Parathyroid adenoma (tissue), 2 donors: ENCODE measurements at regions not wholly inside any gene's neighbourhood (a gene's known extent, or its start where the extent isn't known, plus 50 kb on each side); places are given as distances from the start of the nearest gene placed in this dataset.

Source experiments
- H2AFZ ChIP-seq: fragments of 300-600 bp; sonication (generic); one replicate; pipeline ENCODE4 v1.7.0; 2017; ENCODE audit warnings: antibody characterized with exemption, mild to moderate bottlenecking
- H3K27ac ChIP-seq: fragments of 300-600 bp; sonication (generic); one replicate; pipeline ENCODE4 v1.7.0; 2017
- H3K27me3 ChIP-seq: fragments of 300-600 bp; sonication (generic); one replicate; pipeline ENCODE4 v1.7.0; 2017; ENCODE audit warnings: low read length; ENCODE audit not compliant: control insufficient read depth, insufficient read depth
- H3K36me3 ChIP-seq: fragments of 300-600 bp; sonication (generic); one replicate; pipeline ENCODE4 v1.7.0; 2017; ENCODE audit warnings: low read length; ENCODE audit not compliant: control insufficient read depth, insufficient read depth
- H3K4me1 ChIP-seq: fragments of 300-600 bp; sonication (generic); one replicate; pipeline ENCODE4 v1.7.0; 2017; ENCODE audit warnings: control low read depth
- H3K4me2 ChIP-seq: fragments of 300-600 bp; sonication (generic); one replicate; pipeline ENCODE4 v1.7.0; 2017; ENCODE audit warnings: low read length
- H3K4me3 ChIP-seq: fragments of 300-600 bp; sonication (generic); one replicate; pipeline ENCODE4 v1.7.0; 2017; ENCODE audit warnings: low read depth, low read length
- H3K79me2 ChIP-seq: fragments of 300-600 bp; sonication (generic); one replicate; pipeline ENCODE4 v1.7.0; 2017; ENCODE audit warnings: control low read depth
- H3K9ac ChIP-seq: fragments of 300-600 bp; sonication (generic); one replicate; pipeline ENCODE4 v1.7.0; 2017; ENCODE audit warnings: mild to moderate bottlenecking
- H3K9me3 ChIP-seq: fragments of 300-600 bp; sonication (generic); one replicate; pipeline ENCODE4 v1.7.0; 2017; ENCODE audit warnings: low read length; ENCODE audit not compliant: control insufficient read depth
- CTCF ChIP-seq: fragments of 300-600 bp; sonication (generic); IDR thresholded peaks from one replicate; pipeline ENCODE4 v1.7.0; 2017; ENCODE audit warnings: antibody characterized with exemption, mild to moderate bottlenecking
- donor health status: primary hyperparathyroidism.

- Histone ChIP-seq H3K9ac (no peak overlapping the region), H3K36me3 (no peaks in the 10 kb centered on the region), H2AFZ (no peak overlapping the region), H3K4me3 (no peak overlapping the region), H3K4me2 (no peak overlapping the region), H3K9me3 (no peaks in the 10 kb centered on the region), H3K27ac (no peak overlapping the region), H3K27me3 (no peaks in the 10 kb centered on the region), H3K79me2 (no peaks in the 10 kb centered on the region), H3K4me1 (no peaks in the 10 kb centered on the region)
- TF ChIP-seq CTCF, result no peak
Measured at GRCh38 chr11:128152796-128153696, 434.3 kb downstream of the ETS1 start.

- Histone ChIP-seq H3K36me3 (no peaks in the 10 kb centered on the region), H3K4me1 (no peaks in the 10 kb centered on the region), H3K9ac (no peak overlapping the region), H3K27me3 (no peaks in the 10 kb centered on the region), H3K9me3 (no peaks in the 10 kb centered on the region), H3K27ac (no peak overlapping the region), H3K79me2 (no peaks in the 10 kb centered on the region), H3K4me2 (no peak overlapping the region), H3K4me3 (no peak overlapping the region), H2AFZ (no peak overlapping the region)
- no peak for TF ChIP-seq CTCF
Measured at GRCh38 chr11:128151780-128152179, 435.6 kb downstream of the ETS1 start.

GRCh38 chr11:128151338-128151737, 436.0 kb downstream of the ETS1 start:
- no peaks in the 10 kb centered on the region for H3K27me3 ChIP-seq
- H3K9me3 ChIP-seq, result no peaks in the 10 kb centered on the region
- no peak overlapping the region for H3K4me2 ChIP-seq
- no peak for TF ChIP-seq CTCF
- H3K79me2 ChIP-seq, result no peaks in the 10 kb centered on the region
- no peaks in the 10 kb centered on the region for H3K36me3 ChIP-seq
- no peak overlapping the region for H3K4me3 ChIP-seq
- no peak overlapping the region for H3K27ac ChIP-seq
- no peak overlapping the region for H3K9ac ChIP-seq
- no peaks in the 10 kb centered on the region for H3K4me1 ChIP-seq
- no peak overlapping the region for H2AFZ ChIP-seq

GRCh38 chr11:128148208-128148607, 439.1 kb downstream of the ETS1 start:
- no peaks in the 10 kb centered on the region for H3K79me2 ChIP-seq
- H3K4me1 ChIP-seq, result no peaks in the 10 kb centered on the region
- no peak overlapping the region for H3K4me2 ChIP-seq
- no peaks in the 10 kb centered on the region for H3K36me3 ChIP-seq
- H3K27me3 ChIP-seq, result no peaks in the 10 kb centered on the region
- H3K27ac ChIP-seq, result no peak overlapping the region
- H3K9ac ChIP-seq, result no peak overlapping the region
- no peak overlapping the region for H3K4me3 ChIP-seq
- no peak overlapping the region for H2AFZ ChIP-seq
- H3K9me3 ChIP-seq, result no peaks in the 10 kb centered on the region
- no peak for TF ChIP-seq CTCF
